Right cardiac atrium (tissue), 5 donors: ENCODE measurements at regions not wholly inside any gene's neighbourhood (a gene's known extent, or its start where the extent isn't known, plus 50 kb on each side); places are given as distances from the start of the nearest gene placed in this dataset.
A peak's percentile ranks its signal among the peaks of the same experiment; 100 is the strongest.

ENCODE experiments used
- ATAC-seq, 2 donors: fragments of 200-7000 bp; cut with Tn5 transposase; one replicate each; pipeline versions ENCODE4 v1.8.0 to v1.9.1; 2020; ENCODE audit warnings: moderate library complexity in 2 of 2, mild to moderate bottlenecking in 1 of 2
- DNase-seq, 3 donors: peaks; one replicate each; pipeline ENCODE4 v3.0.0-alpha.2; 2020
- H3K27ac ChIP-seq: one replicate; pipeline ENCODE4 v1.5.1; 2013; ENCODE audit warnings: mild to moderate bottlenecking, low read length, control low read depth, moderate library complexity
- H3K27me3 ChIP-seq: one replicate; pipeline ENCODE4 v1.6.1; 2013; ENCODE audit not compliant: control insufficient read depth, insufficient read depth
- H3K4me1 ChIP-seq: one replicate; pipeline ENCODE4 v1.6.1; 2013; ENCODE audit warnings: low read length; ENCODE audit not compliant: control insufficient read depth, insufficient read depth
- H3K4me3 ChIP-seq: one replicate; pipeline ENCODE4 v1.5.1; 2013; ENCODE audit warnings: low read length, control low read depth
- H3K9me3 ChIP-seq: one replicate; pipeline ENCODE4 v1.6.1; 2013; ENCODE audit warnings: low read length; ENCODE audit not compliant: control insufficient read depth
- WGBS: extraction: QIAGEN DNeasy Blood & Tissue Kit; methylation state at CpG from one replicate; pipeline ENCODE4 v1.1.7; 2013; 5-methylcytosine and 5-hydroxymethylcytosine counted together
- intact Hi-C, 4 donors: fragments of 100-400 bp; cut with DNase I; formaldehyde crosslinking; loops; one replicate each; pipeline versions ENCODE4 v1.11.0 to v1.14.0; 2022 to 2023
- donor health status: healthy with polysubstance abuse.
- donor health status: DM: no; HTN: yes; CAD: no.
- donor health status: DM: no; HTN: no; CAD: no.
- donor health status: DM: no; HTN: yes; CAD: no; lungs with severe emphysema.
- donor health status: DM: yes; HTN: yes; CAD: no.

- Histone ChIP-seq H3K27ac (no peak overlapping the region), H3K4me1 (no peaks in the 10 kb centered on the region), H3K27me3 (no peaks in the 10 kb centered on the region), H3K9me3 (no peaks in the 10 kb centered on the region), H3K4me3 (no peak overlapping the region)
- WGBS, result 88% methylated on average over 5 of the region's 5 CpGs
- intact Hi-C loops, result no loop called here
- ATAC-seq (no peak), DNase-seq (no peak)
Measured at GRCh38 chr6:148140772-148141557, 201.7 kb upstream of the SASH1 start.

GRCh38 chr6:148142821-148143220 is 199.8 kb upstream of the SASH1 start:
- ATAC-seq, result no peak
- H3K4me1 ChIP-seq, result no peaks in the 10 kb centered on the region
- DNase-seq, result no peak
- no peaks in the 10 kb centered on the region for H3K27me3 ChIP-seq
- no peak overlapping the region for H3K27ac ChIP-seq
- H3K4me3 ChIP-seq, result no peak overlapping the region
- intact Hi-C loops, result no loop called here
- H3K9me3 ChIP-seq, result no peaks in the 10 kb centered on the region
- 86% methylated on average over 2 of the region's 2 CpGs for WGBS

GRCh38 chr6:148143771-148144170 is 198.9 kb upstream of the SASH1 start:
- Histone ChIP-seq H3K27me3 (no peaks in the 10 kb centered on the region), H3K4me1 (no peaks in the 10 kb centered on the region), H3K4me3 (no peak overlapping the region), H3K27ac (no peak overlapping the region), H3K9me3 (no peaks in the 10 kb centered on the region)
- WGBS, result 75% methylated on average over 7 of the region's 7 CpGs
- no peak for ATAC-seq
- DNase-seq, result no peak
- intact Hi-C loops, result no loop called here

- no peaks in the 10 kb centered on the region for H3K27me3 ChIP-seq
- no peaks in the 10 kb centered on the region for H3K4me1 ChIP-seq
- intact Hi-C loops, result no loop called here
- H3K4me3 ChIP-seq, result no peak overlapping the region
- WGBS, result 32% methylated on average over 8 of the region's 8 CpGs
- ATAC-seq (no peak), DNase-seq (peak; percentile 76 to 88 (median 84))
- no peaks in the 10 kb centered on the region for H3K9me3 ChIP-seq
- no peak overlapping the region for H3K27ac ChIP-seq
Measured at GRCh38 chr6:148144917-148145521, 197.6 kb upstream of the SASH1 start.

- no peak for ATAC-seq
- Histone ChIP-seq H3K4me1 (no peaks in the 10 kb centered on the region), H3K27me3 (no peaks in the 10 kb centered on the region), H3K9me3 (no peaks in the 10 kb centered on the region), H3K27ac (no peak overlapping the region), H3K4me3 (no peak overlapping the region)
- intact Hi-C loops, result no loop called here
- no peak for DNase-seq
- WGBS, result 72% methylated on average over 12 of the region's 12 CpGs
Measured at GRCh38 chr6:148146717-148147462, 195.7 kb upstream of the SASH1 start.

- WGBS, result 65% methylated on average over 3 of the region's 3 CpGs
- Histone ChIP-seq H3K4me3 (no peak overlapping the region), H3K27ac (no peak overlapping the region), H3K27me3 (no peaks in the 10 kb centered on the region), H3K4me1 (no peaks in the 10 kb centered on the region), H3K9me3 (no peaks in the 10 kb centered on the region)
- ATAC-seq, result no peak
- no peak for DNase-seq
- intact Hi-C loops, result no loop called here
Measured at GRCh38 chr6:148147463-148147830, 195.2 kb upstream of the SASH1 start.

GRCh38 chr6:148151896-148152643 is 190.6 kb upstream of the SASH1 start:
- no peaks in the 10 kb centered on the region for H3K27me3 ChIP-seq
- H3K4me1 ChIP-seq, result no peaks in the 10 kb centered on the region
- no peak overlapping the region for H3K4me3 ChIP-seq
- 96% methylated on average over 6 of the region's 6 CpGs for WGBS
- ATAC-seq (no peak), DNase-seq (no peak)
- no peak overlapping the region for H3K27ac ChIP-seq
- intact Hi-C loops, result loop anchor here in 1 of 4 donors (10.0 kb wide), 1 partner anchor 757 kb away; no protein-coding TSS in a partner anchor
- H3K9me3 ChIP-seq, result no peaks in the 10 kb centered on the region

- no peaks in the 10 kb centered on the region for H3K27me3 ChIP-seq
- no peak overlapping the region for H3K4me3 ChIP-seq
- no peaks in the 10 kb centered on the region for H3K9me3 ChIP-seq
- ATAC-seq (no peak), DNase-seq (no peak)
- peaks cover 2% of the 10 kb centered on the region for H3K4me1 ChIP-seq
- intact Hi-C loops, result loop anchor here in 1 of 4 donors (10.0 kb wide), 1 partner anchor 760 kb away; no protein-coding TSS in a partner anchor
- no peak overlapping the region for H3K27ac ChIP-seq
Measured at GRCh38 chr6:148154668-148155067, 188.0 kb upstream of the SASH1 start.

- WGBS, result 84% methylated on average over 6 of the region's 6 CpGs
- Histone ChIP-seq H3K27ac (no peak overlapping the region), H3K4me3 (no peak overlapping the region), H3K9me3 (no peaks in the 10 kb centered on the region), H3K4me1 (peaks cover 2% of the 10 kb centered on the region), H3K27me3 (no peaks in the 10 kb centered on the region)
- DNase-seq (no peak), ATAC-seq (no peak)
- intact Hi-C loops, result loop anchor here in 1 of 4 donors (10.0 kb wide), 1 partner anchor 760 kb away; no protein-coding TSS in a partner anchor
Measured at GRCh38 chr6:148155293-148155692, 187.3 kb upstream of the SASH1 start.

- no peaks in the 10 kb centered on the region for H3K9me3 ChIP-seq
- no peak overlapping the region for H3K27ac ChIP-seq
- intact Hi-C loops, result loop anchor here in 1 of 4 donors (10.0 kb wide), 1 partner anchor 763 kb away; no protein-coding TSS in a partner anchor
- WGBS, result 93% methylated on average over 4 of the region's 4 CpGs
- H3K4me3 ChIP-seq, result no peak overlapping the region
- no peak for ATAC-seq
- H3K27me3 ChIP-seq, result no peaks in the 10 kb centered on the region
- H3K4me1 ChIP-seq, result peaks cover 2% of the 10 kb centered on the region
- DNase-seq, result no peak
Measured at GRCh38 chr6:148157841-148158240, 184.8 kb upstream of the SASH1 start.
